ENCODE measurements at regions not wholly inside any gene's neighbourhood (a gene's known extent, or its start where the extent isn't known, plus 50 kb on each side); places are given as distances from the start of the nearest gene placed in this dataset.

DNA sequence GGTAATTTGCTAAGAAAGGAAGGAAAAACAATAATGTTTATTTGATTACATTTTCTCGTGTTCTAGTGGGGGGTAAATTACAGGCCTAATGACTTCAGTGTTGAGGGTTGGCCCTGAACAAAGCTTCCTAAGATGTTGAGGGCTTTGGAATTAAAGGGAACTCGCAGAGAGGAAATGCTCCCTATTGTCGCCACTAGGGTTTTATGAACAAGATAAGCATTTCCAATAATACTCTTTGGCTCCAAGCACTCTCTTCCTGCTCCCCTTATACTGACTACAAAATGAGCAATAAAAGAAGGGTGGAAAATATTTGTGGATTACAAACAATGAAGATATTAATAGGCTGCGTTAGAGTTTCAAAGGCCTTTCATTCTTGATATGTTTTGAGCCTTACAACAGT, 363.6 kb downstream of the HS3ST3B1 start:
- 100% methylated on average over 1 of the region's 4 CpGs for WGBS (ENCODE audit: insufficient coverage)
- DNase-seq = no peak
- CTCF ChIA-PET = no interaction called here
- Histone ChIP-seq H3K27me3 (replicated peaks in 2 of 5; ENCODE audit: control insufficient read depth in 4 of 5, insufficient read depth in 5 of 5, low read length in 4 of 5) (no peaks in the 10 kb centered on the region), H3K4me3 (ENCODE audit: control insufficient read depth in 1 of 7, extremely low read depth in 1 of 7, insufficient read depth in 4 of 7, low read depth in 2 of 7, low read length in 6 of 7) (no peak overlapping the region), H3K4me1 (ENCODE audit: control extremely low read depth in 1 of 4, control insufficient read depth in 4 of 4, insufficient read depth in 4 of 4, low read length in 3 of 4) (no peaks in the 10 kb centered on the region), H3K27ac (ENCODE audit: insufficient read depth in 1 of 2, low read depth in 1 of 2, low read length in 2 of 2, poor library complexity in 1 of 2, severe bottlenecking in 2 of 2) (no peak overlapping the region), H3K9me3 (ENCODE audit: control extremely low read depth in 1 of 5, control insufficient read depth in 4 of 5, insufficient read depth in 2 of 5, low read depth in 1 of 5, low read length in 4 of 5) (no peaks in the 10 kb centered on the region), H3K36me3 (ENCODE audit: control insufficient read depth in 4 of 4, insufficient read depth in 4 of 4, low read length in 3 of 4) (no peaks in the 10 kb centered on the region)
- POLR2A ChIA-PET = no interaction called here

DNA sequence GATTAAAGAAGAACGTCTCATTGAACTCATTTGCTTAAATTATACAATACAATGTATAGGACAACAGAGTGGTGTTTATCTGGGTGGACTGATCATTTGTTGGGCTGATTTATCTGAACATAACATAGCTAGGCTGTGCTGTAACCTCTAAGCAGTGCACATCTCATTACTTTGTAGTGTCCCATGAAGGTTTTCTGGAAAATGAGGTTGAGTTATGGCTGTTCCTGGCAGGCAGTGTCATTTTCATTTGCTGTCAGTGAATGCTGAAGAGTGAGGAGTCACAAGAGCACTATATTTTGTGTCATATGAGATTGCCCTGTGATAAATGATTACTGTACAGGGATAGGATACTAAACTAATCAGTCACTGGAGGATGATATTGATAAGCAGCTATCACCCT, 340.2 kb downstream of the HS3ST3B1 start:
- Histone ChIP-seq H3K36me3 (ENCODE audit: control insufficient read depth in 4 of 4, insufficient read depth in 4 of 4, low read length in 3 of 4) (no peaks in the 10 kb centered on the region), H3K27ac (ENCODE audit: insufficient read depth in 1 of 2, low read depth in 1 of 2, low read length in 2 of 2, poor library complexity in 1 of 2, severe bottlenecking in 2 of 2) (no peak overlapping the region), H3K9me3 (ENCODE audit: control extremely low read depth in 1 of 5, control insufficient read depth in 4 of 5, insufficient read depth in 2 of 5, low read depth in 1 of 5, low read length in 4 of 5) (no peaks in the 10 kb centered on the region), H3K27me3 (replicated peaks in 2 of 5; ENCODE audit: control insufficient read depth in 4 of 5, insufficient read depth in 5 of 5, low read length in 4 of 5) (no peaks in the 10 kb centered on the region), H3K4me3 (ENCODE audit: control insufficient read depth in 1 of 7, extremely low read depth in 1 of 7, insufficient read depth in 4 of 7, low read depth in 2 of 7, low read length in 6 of 7) (no peak overlapping the region), H3K4me1 (ENCODE audit: control extremely low read depth in 1 of 4, control insufficient read depth in 4 of 4, insufficient read depth in 4 of 4, low read length in 3 of 4) (no peaks in the 10 kb centered on the region)
- no peak for DNase-seq
- no CpG with 5 or more reads among the region's 1 CpG for WGBS (ENCODE audit: insufficient coverage)
- CTCF ChIA-PET = no interaction called here
- POLR2A ChIA-PET = no interaction called here

DNA sequence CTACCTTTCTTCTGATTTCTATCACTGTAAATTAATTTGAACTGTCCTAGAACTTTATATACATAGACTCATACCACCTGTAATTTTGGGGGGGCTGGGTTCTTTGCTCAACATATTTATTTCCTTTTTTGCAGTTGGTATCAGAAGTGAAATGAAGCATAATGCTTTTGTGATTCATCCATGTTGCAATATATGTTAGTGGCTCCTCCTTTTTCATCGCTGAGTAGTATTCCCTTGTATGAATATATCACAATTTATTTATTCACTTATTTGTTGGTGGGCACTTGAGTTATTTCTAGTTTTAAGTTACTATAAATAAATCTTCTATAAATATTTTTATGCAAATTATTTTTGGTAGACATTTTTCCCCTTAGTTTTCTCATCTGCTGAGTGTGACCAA, 336.4 kb downstream of the HS3ST3B1 start:
- H3K4me3 ChIP-seq (ENCODE audit: control insufficient read depth in 1 of 7, extremely low read depth in 1 of 7, insufficient read depth in 4 of 7, low read depth in 2 of 7, low read length in 6 of 7) = no peak overlapping the region
- H3K27me3 ChIP-seq (replicated peaks in 2 of 5; ENCODE audit: control insufficient read depth in 4 of 5, insufficient read depth in 5 of 5, low read length in 4 of 5) = no peaks in the 10 kb centered on the region
- CTCF ChIA-PET = no interaction called here

DNA sequence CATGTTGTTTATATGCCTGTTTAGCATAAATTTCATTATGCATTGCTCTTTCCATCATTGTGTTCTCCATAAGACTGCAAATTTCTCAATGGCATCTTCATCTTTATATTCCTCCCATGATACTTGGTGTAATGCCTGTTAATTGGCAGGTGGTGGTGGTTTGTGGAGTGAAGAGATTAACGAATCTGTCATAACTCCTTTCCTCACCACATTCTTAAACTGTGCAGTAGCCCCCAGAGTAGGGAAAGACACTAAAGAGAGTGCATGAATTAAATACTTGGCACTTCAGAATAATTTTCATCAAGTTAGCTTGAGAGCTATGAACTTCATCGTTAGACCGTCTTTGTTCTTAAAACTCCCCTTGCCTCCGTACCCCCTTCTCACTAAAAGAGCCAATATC, 329.7 kb downstream of the HS3ST3B1 start:
- no peaks in the 10 kb centered on the region for H3K27me3 ChIP-seq (replicated peaks in 2 of 5; ENCODE audit: control insufficient read depth in 4 of 5, insufficient read depth in 5 of 5, low read length in 4 of 5)
- H3K9me3 ChIP-seq (ENCODE audit: control extremely low read depth in 1 of 5, control insufficient read depth in 4 of 5, insufficient read depth in 2 of 5, low read depth in 1 of 5, low read length in 4 of 5) = peaks cover 0 to 9% (median 3%) of the 10 kb centered on the region in 5 experiments
- H3K36me3 ChIP-seq (ENCODE audit: control insufficient read depth in 4 of 4, insufficient read depth in 4 of 4, low read length in 3 of 4) = no peaks in the 10 kb centered on the region
- DNase-seq = no peak
- ChIA-PET POLR2A (no interaction called here), CTCF (no interaction called here)
- no peaks in the 10 kb centered on the region for H3K4me1 ChIP-seq (ENCODE audit: control extremely low read depth in 1 of 4, control insufficient read depth in 4 of 4, insufficient read depth in 4 of 4, low read length in 3 of 4)
- WGBS (ENCODE audit: insufficient coverage) = 100% methylated on average over 2 of the region's 4 CpGs
- no peak overlapping the region for H3K27ac ChIP-seq (ENCODE audit: insufficient read depth in 1 of 2, low read depth in 1 of 2, low read length in 2 of 2, poor library complexity in 1 of 2, severe bottlenecking in 2 of 2)
- no peak overlapping the region for H3K4me3 ChIP-seq (ENCODE audit: control insufficient read depth in 1 of 7, extremely low read depth in 1 of 7, insufficient read depth in 4 of 7, low read depth in 2 of 7, low read length in 6 of 7)

More for the DNA sequence above, 336.4 kb downstream of the HS3ST3B1 start:
- no peak overlapping the region for H3K27ac ChIP-seq (ENCODE audit: insufficient read depth in 1 of 2, low read depth in 1 of 2, low read length in 2 of 2, poor library complexity in 1 of 2, severe bottlenecking in 2 of 2)
- POLR2A ChIA-PET = no interaction called here
- H3K36me3 ChIP-seq (ENCODE audit: control insufficient read depth in 4 of 4, insufficient read depth in 4 of 4, low read length in 3 of 4) = no peaks in the 10 kb centered on the region
- peaks cover 0 to 3% (median 2%) of the 10 kb centered on the region in 5 experiments for H3K9me3 ChIP-seq (ENCODE audit: control extremely low read depth in 1 of 5, control insufficient read depth in 4 of 5, insufficient read depth in 2 of 5, low read depth in 1 of 5, low read length in 4 of 5)
- H3K4me1 ChIP-seq (ENCODE audit: control extremely low read depth in 1 of 4, control insufficient read depth in 4 of 4, insufficient read depth in 4 of 4, low read length in 3 of 4) = no peaks in the 10 kb centered on the region
- DNase-seq = no peak
- WGBS (ENCODE audit: insufficient coverage) = no CpG with 5 or more reads among the region's 1 CpG

DNA sequence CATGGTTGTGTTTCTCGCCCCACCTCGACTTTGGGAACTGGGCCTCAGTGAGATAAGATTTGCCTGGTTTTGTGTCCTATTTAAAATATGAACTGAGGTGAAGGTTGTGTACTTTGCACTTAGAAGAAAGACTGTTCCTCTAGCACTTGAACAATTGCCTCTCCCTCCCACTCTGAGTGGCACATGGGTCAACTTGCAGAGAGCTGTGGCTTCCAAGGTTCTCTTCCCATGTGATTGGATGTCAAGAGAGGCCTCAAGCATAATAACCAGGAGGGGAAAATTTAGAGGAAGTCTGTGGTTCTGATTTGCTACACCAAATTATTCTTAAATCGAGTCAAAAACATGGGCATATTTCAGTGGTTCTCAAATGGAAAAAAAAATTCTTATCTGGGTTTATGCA, 329.2 kb downstream of the HS3ST3B1 start:
- no peaks in the 10 kb centered on the region for H3K27me3 ChIP-seq (replicated peaks in 2 of 5; ENCODE audit: control insufficient read depth in 4 of 5, insufficient read depth in 5 of 5, low read length in 4 of 5)
- H3K4me3 ChIP-seq (ENCODE audit: control insufficient read depth in 1 of 7, extremely low read depth in 1 of 7, insufficient read depth in 4 of 7, low read depth in 2 of 7, low read length in 6 of 7) = no peak overlapping the region
- no peaks in the 10 kb centered on the region for H3K4me1 ChIP-seq (ENCODE audit: control extremely low read depth in 1 of 4, control insufficient read depth in 4 of 4, insufficient read depth in 4 of 4, low read length in 3 of 4)
- H3K36me3 ChIP-seq (ENCODE audit: control insufficient read depth in 4 of 4, insufficient read depth in 4 of 4, low read length in 3 of 4) = no peaks in the 10 kb centered on the region
- 17% methylated on average over 1 of the region's 3 CpGs for WGBS (ENCODE audit: insufficient coverage)
- H3K9me3 ChIP-seq (ENCODE audit: control extremely low read depth in 1 of 5, control insufficient read depth in 4 of 5, insufficient read depth in 2 of 5, low read depth in 1 of 5, low read length in 4 of 5) = peaks cover 0 to 9% (median 3%) of the 10 kb centered on the region in 5 experiments
- no peak for DNase-seq
- POLR2A ChIA-PET = no interaction called here
- CTCF ChIA-PET = no interaction called here
- no peak overlapping the region for H3K27ac ChIP-seq (ENCODE audit: insufficient read depth in 1 of 2, low read depth in 1 of 2, low read length in 2 of 2, poor library complexity in 1 of 2, severe bottlenecking in 2 of 2)

DNA sequence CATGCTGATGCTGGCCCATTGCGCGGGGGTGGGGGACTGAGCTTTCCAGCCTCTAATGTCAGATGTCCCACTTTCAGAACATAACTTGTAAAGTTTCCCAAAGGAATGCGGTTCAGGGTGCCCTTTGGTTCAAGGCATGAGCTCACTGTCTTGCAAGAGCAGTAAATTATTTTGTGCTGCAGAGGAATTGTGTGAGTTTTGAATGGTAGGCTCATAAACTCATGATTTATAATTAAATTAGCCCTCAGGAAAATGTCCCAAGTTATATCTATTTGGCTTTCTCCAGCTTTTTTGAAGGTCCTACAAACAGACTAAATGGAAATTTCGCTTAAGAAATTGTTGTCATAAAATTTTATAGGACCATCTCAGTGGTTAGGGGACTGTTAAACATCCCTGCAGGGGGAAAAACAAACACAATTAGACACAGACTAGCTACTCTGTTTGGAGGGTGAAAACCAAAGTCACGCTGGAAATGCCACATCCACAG, 321.8 kb downstream of the HS3ST3B1 start:
- no peak overlapping the region for H3K4me3 ChIP-seq (ENCODE audit: control insufficient read depth in 1 of 7, extremely low read depth in 1 of 7, insufficient read depth in 4 of 7, low read depth in 2 of 7, low read length in 6 of 7)
- no peaks in the 10 kb centered on the region for H3K9me3 ChIP-seq (ENCODE audit: control extremely low read depth in 1 of 5, control insufficient read depth in 4 of 5, insufficient read depth in 2 of 5, low read depth in 1 of 5, low read length in 4 of 5)
- H3K27ac ChIP-seq (ENCODE audit: insufficient read depth in 1 of 2, low read depth in 1 of 2, low read length in 2 of 2, poor library complexity in 1 of 2, severe bottlenecking in 2 of 2) = no peak overlapping the region
- 92% methylated on average over 3 of the region's 5 CpGs for WGBS (ENCODE audit: insufficient coverage)
- H3K27me3 ChIP-seq (replicated peaks in 2 of 5; ENCODE audit: control insufficient read depth in 4 of 5, insufficient read depth in 5 of 5, low read length in 4 of 5) = no peaks in the 10 kb centered on the region
- DNase-seq = no peak
- ChIA-PET CTCF (interaction anchor here (1.0 kb wide), 1 partner anchor 23 kb away, joined by 3 read pairs; no protein-coding TSS in a partner anchor), POLR2A (no interaction called here)
- H3K4me1 ChIP-seq (ENCODE audit: control extremely low read depth in 1 of 4, control insufficient read depth in 4 of 4, insufficient read depth in 4 of 4, low read length in 3 of 4) = no peaks in the 10 kb centered on the region
- no peaks in the 10 kb centered on the region for H3K36me3 ChIP-seq (ENCODE audit: control insufficient read depth in 4 of 4, insufficient read depth in 4 of 4, low read length in 3 of 4)

DNA sequence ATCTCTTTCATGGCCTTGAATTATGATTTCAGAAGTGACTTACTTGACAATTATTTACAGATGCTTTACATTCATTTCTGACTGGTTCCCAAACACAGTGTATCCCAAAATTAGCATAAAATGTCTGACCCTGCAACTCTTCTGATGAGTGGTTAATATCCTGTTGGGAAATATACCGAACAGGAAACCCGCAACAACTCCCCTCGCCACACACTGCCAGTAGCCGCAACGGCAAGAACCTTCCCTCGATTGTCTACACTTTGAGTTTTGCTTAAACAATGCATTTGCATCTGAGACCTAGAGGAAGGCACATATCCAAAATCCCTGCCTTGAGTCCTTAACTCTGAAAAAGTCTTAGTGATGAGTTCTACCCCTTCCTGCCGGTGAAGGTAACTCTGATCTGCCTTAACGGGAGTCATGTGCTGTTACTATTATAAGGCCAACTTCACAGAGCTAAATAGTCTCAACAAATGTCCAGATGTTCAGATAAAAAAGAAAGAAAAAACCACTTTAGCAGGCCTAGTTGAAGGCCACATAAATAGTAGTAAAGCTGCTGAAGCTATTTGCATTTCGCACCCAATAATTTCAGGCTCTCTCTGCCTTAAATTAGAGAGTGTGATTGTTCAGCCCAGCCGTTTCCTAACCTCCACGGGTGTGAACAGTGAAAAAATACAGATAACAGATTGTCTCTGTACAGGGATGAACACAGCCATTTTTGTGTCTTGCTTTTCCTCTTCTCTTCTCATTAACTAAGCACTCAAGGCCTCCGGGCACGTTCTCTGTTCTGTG, 321.1 kb downstream of the HS3ST3B1 start:
- Histone ChIP-seq H3K4me1 (ENCODE audit: control extremely low read depth in 1 of 4, control insufficient read depth in 4 of 4, insufficient read depth in 4 of 4, low read length in 3 of 4) (no peaks in the 10 kb centered on the region), H3K9me3 (ENCODE audit: control extremely low read depth in 1 of 5, control insufficient read depth in 4 of 5, insufficient read depth in 2 of 5, low read depth in 1 of 5, low read length in 4 of 5) (no peaks in the 10 kb centered on the region), H3K36me3 (ENCODE audit: control insufficient read depth in 4 of 4, insufficient read depth in 4 of 4, low read length in 3 of 4) (no peaks in the 10 kb centered on the region), H3K27me3 (replicated peaks in 2 of 5; ENCODE audit: control insufficient read depth in 4 of 5, insufficient read depth in 5 of 5, low read length in 4 of 5) (no peaks in the 10 kb centered on the region), H3K4me3 (ENCODE audit: control insufficient read depth in 1 of 7, extremely low read depth in 1 of 7, insufficient read depth in 4 of 7, low read depth in 2 of 7, low read length in 6 of 7) (no peak overlapping the region), H3K27ac (ENCODE audit: insufficient read depth in 1 of 2, low read depth in 1 of 2, low read length in 2 of 2, poor library complexity in 1 of 2, severe bottlenecking in 2 of 2) (no peak overlapping the region)
- WGBS (ENCODE audit: insufficient coverage) = 100% methylated on average over 11 of the region's 13 CpGs
- ChIA-PET CTCF (interaction anchor here (1.0 kb wide), 1 partner anchor 23 kb away, joined by 3 read pairs; no protein-coding TSS in a partner anchor), POLR2A (no interaction called here)
- no peak for DNase-seq
